Astrocyte of the cerebellum (primary cell): ENCODE measurements at regions not wholly inside any gene's neighbourhood (a gene's known extent, or its start where the extent isn't known, plus 50 kb on each side); places are given as distances from the start of the nearest gene placed in this dataset.

Experiments
- DNase-seq: peaks from one replicate; pipeline ENCODE4 v3.0.0-alpha.2; 2011; ENCODE audit warnings: low read depth
- H3K4me3 ChIP-seq: 2 replicates; pipeline ENCODE4 v1.5.1; 2011; ENCODE audit warnings: mild to moderate bottlenecking, low read depth, low read length, moderate library complexity
- in situ Hi-C: cut with HindIII; loops from 2 replicates; pipeline ENCODE4 v1.10.0; 2017; ENCODE audit warnings: low sequenced_read_pairs
- TF ChIP-seq, protein P1 (sequence below): IDR thresholded peaks from 2 replicates; pipeline ENCODE4 v1.5.1; 2012; ENCODE audit warnings: low read length, low read depth, moderate library complexity, mild to moderate bottlenecking; ENCODE audit errors: missing control alignments

DNA sequence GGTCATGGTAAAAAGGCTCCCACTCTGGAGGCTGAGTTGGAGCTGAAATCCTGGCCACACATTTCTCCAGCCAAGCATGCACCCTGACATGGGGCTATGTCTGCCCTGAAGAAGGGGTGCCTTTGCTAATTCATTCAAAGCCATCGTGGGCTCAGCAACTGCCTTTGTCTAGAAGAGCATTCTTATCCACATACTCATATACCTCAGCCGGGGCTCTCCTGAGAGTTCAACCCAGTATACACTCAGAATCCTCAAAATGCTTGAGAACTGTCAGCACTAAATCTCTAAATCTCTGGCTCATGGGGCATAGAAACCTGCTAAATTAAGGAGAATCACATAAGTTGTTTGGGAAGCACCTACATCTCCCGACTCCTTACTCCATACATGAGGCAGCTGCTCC is 89.3 kb downstream of the MRPL32 start:
- no peak overlapping the region for H3K4me3 ChIP-seq
- no peak for DNase-seq
- in situ Hi-C loops, result no loop called here
- TF ChIP-seq, protein P1, sequence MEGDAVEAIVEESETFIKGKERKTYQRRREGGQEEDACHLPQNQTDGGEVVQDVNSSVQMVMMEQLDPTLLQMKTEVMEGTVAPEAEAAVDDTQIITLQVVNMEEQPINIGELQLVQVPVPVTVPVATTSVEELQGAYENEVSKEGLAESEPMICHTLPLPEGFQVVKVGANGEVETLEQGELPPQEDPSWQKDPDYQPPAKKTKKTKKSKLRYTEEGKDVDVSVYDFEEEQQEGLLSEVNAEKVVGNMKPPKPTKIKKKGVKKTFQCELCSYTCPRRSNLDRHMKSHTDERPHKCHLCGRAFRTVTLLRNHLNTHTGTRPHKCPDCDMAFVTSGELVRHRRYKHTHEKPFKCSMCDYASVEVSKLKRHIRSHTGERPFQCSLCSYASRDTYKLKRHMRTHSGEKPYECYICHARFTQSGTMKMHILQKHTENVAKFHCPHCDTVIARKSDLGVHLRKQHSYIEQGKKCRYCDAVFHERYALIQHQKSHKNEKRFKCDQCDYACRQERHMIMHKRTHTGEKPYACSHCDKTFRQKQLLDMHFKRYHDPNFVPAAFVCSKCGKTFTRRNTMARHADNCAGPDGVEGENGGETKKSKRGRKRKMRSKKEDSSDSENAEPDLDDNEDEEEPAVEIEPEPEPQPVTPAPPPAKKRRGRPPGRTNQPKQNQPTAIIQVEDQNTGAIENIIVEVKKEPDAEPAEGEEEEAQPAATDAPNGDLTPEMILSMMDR, result no peak

DNA sequence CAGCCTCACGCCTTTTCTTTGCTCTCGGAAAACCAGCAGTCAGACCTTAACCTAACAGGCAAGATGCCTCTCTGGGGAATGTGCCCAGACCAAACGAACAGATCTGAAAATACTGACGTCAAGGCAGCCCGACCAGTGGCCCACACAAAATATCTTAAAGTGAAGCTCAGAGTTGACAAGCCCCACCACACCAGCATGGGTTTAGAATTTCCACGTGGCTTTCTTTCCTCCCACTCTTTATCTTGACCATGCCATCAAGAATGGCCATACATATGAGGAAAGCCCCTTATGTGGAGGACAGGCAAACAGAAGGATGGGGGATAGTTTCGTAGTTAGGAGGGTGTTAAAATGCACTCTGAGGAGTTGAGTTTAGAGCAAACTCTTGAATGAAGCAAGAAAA is 89.8 kb downstream of the MRPL32 start:
- TF ChIP-seq, protein P1, result no peak
- in situ Hi-C loops, result no loop called here
- H3K4me3 ChIP-seq, result no peak overlapping the region
- no peak for DNase-seq

DNA sequence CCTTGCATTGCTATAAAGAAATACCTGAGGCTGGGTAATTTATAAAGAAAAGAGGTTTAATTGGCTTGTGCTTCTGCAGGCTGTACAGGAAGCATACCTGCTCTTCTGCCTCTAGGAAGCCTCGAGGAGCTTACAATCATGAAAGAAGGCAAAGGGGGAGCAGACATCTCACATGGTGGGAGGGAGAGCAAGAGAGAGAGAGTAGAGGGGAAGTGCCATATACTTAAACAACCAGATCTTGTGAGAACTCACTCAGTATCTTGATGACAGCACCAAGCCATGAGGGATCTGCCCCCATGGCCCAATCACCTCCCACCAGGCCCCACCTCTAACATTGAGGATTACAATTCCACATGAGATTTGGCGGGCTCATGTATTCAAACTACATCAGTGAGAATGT is 79.1 kb upstream of the HECW1 start:
- no peak overlapping the region for H3K4me3 ChIP-seq
- in situ Hi-C loops, result no loop called here
- TF ChIP-seq, protein P1, result no peak
- DNase-seq, result no peak

DNA sequence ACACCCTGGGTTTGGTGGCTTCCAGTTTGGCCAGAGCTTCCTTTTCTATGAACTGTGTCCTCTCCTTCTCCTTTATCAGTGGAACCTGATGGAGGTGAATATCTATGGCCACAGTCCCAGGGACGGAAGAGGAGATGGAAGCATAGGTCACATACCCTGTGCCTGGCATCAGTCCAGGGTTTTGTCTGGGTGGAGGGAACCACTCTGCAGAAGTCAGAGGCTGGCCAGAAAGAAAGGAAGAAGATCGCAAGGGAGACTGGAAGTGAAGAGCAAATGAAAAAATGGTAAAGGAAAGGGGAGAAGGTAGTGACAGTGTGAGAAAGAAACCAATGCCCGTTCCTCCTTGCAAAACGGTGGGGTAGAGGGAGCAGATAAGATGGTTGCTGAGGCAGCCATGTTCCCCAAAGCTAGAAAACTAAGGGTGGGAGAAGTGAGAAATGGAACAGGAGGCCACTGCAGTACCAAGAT is 77.9 kb upstream of the HECW1 start:
- TF ChIP-seq, protein P1, result no peak

DNA sequence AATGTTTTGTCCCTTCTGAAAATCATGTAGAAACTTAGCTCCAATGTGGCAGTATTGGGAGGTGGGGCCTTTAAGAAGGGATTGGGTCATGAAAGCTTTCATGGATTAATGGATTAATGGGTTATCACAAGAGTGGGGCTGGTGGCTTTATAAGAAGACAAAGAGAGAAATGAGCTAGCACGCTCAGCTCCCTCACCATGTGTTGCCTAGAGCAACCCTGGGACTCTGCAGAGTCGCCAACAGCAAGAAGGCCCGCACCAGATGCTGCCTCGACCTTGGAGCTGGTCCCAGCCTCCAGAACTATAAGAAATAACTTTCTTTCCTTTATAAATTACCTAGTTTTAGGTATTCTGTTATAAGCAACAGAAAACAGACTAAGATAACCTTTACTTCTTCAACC is 74.9 kb upstream of the HECW1 start:
- in situ Hi-C loops, result no loop called here
- no peak overlapping the region for H3K4me3 ChIP-seq

More for the DNA sequence above, 77.9 kb upstream of the HECW1 start:
- DNase-seq, result no peak
- no peak overlapping the region for H3K4me3 ChIP-seq
- in situ Hi-C loops, result no loop called here

DNA sequence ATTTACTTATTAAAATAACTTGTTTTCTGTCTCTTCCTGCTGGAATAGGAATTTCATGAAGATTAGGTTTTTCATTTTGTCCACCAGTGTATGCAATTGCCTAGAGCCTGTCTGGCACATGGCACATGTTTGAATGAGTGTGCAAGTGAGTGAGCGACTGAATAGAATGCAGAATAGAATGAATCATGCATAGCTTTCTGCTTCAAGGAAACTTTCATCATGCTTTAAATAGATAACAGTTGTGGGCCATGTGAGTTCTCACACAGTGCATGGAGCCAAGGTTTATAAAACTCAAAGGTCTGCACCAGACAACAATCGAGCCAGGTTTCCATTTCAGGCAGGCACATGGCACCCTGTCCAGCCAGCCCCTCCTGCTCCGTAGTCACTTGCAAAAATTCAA is 74.2 kb upstream of the HECW1 start:
- DNase-seq, result peak; percentile 23
- no peak overlapping the region for H3K4me3 ChIP-seq
- TF ChIP-seq, protein P1, result no peak
- in situ Hi-C loops, result no loop called here

More for the DNA sequence above, 74.9 kb upstream of the HECW1 start:
- no peak for DNase-seq
- TF ChIP-seq, protein P1, result no peak

DNA sequence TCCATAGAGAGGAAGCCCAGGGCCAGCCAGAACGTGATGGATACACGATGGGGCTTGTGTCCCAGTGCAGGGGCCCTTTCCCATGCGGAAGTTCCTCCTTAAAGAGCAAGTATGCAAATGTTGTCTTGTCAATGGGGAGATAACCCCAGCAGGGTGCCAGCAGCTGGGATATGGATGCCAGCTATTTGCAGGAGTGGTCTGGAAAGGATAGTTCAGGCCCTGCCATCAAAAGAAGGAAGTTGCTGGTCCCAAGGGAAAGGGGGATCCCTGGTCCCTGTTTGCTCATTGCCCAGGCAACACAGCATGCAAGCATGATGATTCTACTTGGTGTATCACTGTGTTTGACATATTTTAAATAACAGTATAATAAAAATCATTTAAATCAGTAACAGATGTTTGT is 73.1 kb upstream of the HECW1 start:
- in situ Hi-C loops, result no loop called here
- no peak for DNase-seq

More for the DNA sequence above, 73.1 kb upstream of the HECW1 start:
- no peak overlapping the region for H3K4me3 ChIP-seq
- TF ChIP-seq, protein P1, result no peak
